ENCODE measurements at regions not wholly inside any gene's neighbourhood (a gene's known extent, or its start where the extent isn't known, plus 50 kb on each side); places are given as distances from the start of the nearest gene placed in this dataset.

GRCh38 chr2:117692001-117692763, 122.3 kb upstream of the DDX18 start:
- TF ChIP-seq CTCF (IDR thresholded peaks at IDR 0.05; ENCODE audit: low read depth, low read length) (no peak), EZH2phosphoT487 (IDR thresholded peaks at IDR 0.05; ENCODE audit: low read depth) (no peak)

Data from OCI-LY3 (cell line).